Epithelial cell of proximal tubule (primary cell): ENCODE measurements at regions not wholly inside any gene's neighbourhood (a gene's known extent, or its start where the extent isn't known, plus 50 kb on each side); places are given as distances from the start of the nearest gene placed in this dataset.

Experiments used
- DNase-seq: peaks from one replicate; pipeline ENCODE4 v3.0.0-alpha.2; 2011; ENCODE audit warnings: low read depth
- H3K4me3 ChIP-seq: 2 replicates; pipeline ENCODE4 v1.5.1; 2011; ENCODE audit warnings: low read depth, mild to moderate bottlenecking, low read length
- TF ChIP-seq, protein P1 (sequence below): conservative IDR thresholded peaks from 2 replicates; pipeline ENCODE4 v1.5.1; 2012; ENCODE audit warnings: low read depth, mild to moderate bottlenecking, low read length

DNA sequence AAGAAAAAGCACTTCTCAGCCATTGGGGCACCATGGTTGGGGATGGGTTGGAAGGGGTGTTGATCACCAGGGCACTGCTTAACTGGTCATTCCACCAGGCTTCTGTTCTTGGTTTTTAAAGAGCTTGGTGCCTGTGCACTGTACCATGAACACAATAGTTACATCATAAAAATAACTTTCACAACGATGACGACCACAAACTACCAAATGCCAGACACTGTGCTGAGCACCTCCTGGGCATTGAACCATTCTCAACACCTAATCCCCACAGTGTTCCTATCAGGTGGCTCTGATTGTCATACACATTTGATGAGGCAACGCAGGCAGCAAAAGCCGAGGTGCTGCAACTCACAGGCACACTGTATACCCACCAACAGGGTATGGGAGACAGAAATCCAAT is 208.0 kb downstream of the FOXL1 start:
- no peak overlapping the region for H3K4me3 ChIP-seq
- TF ChIP-seq, protein P1, sequence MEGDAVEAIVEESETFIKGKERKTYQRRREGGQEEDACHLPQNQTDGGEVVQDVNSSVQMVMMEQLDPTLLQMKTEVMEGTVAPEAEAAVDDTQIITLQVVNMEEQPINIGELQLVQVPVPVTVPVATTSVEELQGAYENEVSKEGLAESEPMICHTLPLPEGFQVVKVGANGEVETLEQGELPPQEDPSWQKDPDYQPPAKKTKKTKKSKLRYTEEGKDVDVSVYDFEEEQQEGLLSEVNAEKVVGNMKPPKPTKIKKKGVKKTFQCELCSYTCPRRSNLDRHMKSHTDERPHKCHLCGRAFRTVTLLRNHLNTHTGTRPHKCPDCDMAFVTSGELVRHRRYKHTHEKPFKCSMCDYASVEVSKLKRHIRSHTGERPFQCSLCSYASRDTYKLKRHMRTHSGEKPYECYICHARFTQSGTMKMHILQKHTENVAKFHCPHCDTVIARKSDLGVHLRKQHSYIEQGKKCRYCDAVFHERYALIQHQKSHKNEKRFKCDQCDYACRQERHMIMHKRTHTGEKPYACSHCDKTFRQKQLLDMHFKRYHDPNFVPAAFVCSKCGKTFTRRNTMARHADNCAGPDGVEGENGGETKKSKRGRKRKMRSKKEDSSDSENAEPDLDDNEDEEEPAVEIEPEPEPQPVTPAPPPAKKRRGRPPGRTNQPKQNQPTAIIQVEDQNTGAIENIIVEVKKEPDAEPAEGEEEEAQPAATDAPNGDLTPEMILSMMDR: no peak
- no peak for DNase-seq

DNA sequence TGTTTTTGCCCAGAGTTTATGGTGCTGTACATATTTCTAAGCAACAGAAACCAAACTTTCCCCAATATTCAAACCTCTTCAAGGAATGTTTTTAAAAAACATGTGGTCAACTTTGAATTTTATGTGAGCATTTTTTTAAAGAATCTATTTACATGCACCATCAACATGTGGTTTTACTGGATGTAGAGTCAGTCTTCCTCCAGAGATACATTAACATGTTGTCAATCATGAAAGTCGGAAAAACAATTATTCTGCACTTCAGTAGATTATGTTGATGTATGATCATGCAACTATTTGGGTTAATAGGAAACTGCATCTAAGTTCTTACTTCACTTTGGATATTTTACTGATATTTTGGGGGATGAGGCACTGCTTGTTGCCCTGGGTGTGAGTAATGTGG is 208.6 kb downstream of the FOXL1 start:
- no peak for DNase-seq

DNA sequence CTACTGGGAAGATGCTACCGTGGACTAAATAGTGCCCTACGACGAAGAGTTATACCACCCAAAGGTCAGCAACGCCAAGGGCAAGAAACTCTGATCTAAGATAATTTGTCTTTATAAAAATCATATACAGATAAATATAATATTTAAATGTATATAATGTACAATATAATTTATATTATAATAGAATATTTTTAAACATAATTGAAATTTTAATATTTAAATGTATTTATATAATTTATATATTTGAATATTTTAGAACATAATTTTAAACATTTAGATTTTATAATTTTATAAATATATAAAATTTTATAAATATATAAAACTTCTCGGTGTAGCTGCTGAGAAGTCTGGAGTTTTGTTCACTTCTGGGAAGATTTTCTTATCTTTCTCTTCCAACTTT is 209.2 kb downstream of the FOXL1 start:
- no peak for DNase-seq
- TF ChIP-seq, protein P1: no peak
- no peak overlapping the region for H3K4me3 ChIP-seq

More for the DNA sequence above, 208.6 kb downstream of the FOXL1 start:
- no peak overlapping the region for H3K4me3 ChIP-seq
- TF ChIP-seq, protein P1: no peak

DNA sequence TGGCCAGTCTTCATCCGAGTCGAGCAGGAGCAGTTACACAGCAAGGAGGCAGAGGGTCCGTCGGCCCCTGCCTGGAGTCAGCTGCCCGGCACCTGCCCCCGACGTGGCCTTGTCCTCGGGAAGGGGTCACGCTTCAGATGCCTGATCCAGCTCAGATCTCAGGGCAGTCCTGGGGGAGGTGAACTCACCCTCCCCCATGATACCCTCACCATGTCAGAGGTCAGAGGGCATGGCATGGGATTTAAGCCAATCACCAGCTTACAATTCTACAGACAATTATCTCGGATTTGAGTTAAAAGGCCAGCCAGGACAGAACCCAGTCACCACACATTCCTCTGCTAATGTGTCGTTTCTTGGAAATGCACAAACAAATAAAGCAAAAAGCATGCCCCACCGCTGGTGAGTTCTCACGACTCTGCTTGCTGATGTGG is 211.3 kb downstream of the FOXL1 start:
- DNase-seq: no peak
- TF ChIP-seq, protein P1: no peak

DNA sequence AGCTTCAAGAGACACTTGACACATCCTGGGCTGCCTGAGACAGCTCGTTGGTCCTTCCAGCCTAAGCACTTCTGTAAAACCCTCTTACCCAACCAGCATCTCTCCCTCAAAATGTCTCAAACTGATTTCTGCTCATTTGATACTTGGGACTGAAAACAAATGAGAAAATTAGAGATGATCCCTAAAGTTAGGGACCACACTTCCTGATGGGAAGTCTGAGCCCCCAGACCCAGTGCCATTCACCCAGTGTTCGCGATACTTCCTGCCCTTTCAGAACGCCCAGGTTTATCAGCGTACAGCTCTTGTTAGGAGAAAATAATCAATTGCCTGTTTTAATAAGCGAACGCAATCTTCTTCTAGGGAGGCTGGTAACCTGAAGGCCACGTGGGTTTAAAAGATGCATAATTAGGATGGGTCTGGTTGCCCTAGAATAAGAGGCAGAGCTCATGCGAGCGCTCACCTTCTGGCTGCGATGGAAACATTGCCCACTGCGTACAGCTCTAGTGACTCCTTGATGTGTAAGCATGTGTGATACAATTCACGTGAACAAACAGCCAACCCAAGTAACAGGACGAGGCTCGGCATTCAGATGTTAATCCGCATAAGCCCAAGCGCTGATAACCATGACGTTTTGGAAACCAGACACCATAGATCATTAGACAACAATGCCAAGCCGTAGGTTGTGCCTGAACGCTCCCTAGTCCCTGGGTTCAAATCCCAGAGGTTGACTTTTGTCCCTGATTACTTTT is 213.1 kb downstream of the FOXL1 start:
- no peak for DNase-seq
- H3K4me3 ChIP-seq: no peak overlapping the region
- TF ChIP-seq, protein P1: no peak

More for the DNA sequence above, 211.3 kb downstream of the FOXL1 start:
- no peak overlapping the region for H3K4me3 ChIP-seq

DNA sequence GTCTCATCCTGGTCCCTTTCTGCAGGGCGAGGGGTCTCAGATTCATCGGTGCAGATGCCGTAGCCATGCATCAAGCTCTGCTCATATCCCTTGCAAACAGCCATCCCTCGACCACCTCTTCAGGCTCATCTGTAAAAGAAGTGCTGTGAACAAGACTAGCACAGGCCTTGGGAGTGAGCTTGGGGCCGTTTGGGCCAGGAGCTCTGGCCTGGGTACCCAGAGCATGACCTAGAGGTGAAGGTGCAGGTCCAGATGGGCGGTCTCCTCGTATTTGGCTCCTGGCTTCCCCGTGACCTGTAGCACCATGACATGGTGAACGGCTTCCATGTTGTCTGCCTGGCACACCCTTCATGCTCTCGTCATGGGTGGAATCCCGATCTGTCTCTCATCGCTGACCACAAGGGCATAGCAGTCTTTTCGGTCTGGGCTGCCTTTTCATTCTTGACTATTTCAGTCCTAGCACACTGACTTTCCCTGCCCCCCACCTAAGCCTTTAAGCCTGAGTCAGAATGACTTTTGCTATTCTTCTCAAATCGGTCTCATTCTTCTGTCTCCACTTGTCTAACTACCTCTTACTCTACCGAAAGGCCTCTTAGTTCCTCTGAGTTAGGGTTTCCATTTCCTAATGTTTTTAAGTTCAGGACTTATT is 216.0 kb downstream of the FOXL1 start:
- DNase-seq: no peak
- TF ChIP-seq, protein P1: no peak
- H3K4me3 ChIP-seq: no peak overlapping the region
